NCI-H1930 (cell line): ENCODE measurements at regions not wholly inside any gene's neighbourhood (a gene's known extent, or its start where the extent isn't known, plus 50 kb on each side); places are given as distances from the start of the nearest gene placed in this dataset.

Source experiments
- DNase-seq, 2 experiments: peaks; one replicate each; lab custom pipeline; 2025; lab: John Stamatoyannopoulos, UW

DNA sequence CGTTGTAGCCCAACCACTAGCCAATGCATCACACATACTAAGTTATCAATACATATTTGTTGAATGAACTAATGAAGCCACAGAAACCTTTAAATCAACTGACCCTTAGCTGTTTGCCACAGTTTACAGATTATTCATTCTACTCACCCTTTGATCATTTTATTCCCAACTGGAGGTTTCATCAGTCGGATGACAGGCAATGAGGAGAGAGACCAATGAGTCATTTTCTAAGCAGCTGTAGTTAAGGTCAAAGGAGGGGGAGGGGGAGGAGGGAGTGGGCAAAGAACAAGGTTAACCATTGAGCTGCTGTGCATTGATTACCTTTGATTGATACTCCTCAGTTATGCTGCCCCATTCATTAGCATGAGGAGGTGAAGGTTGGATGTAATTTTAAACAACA, 469.5 kb downstream of the VRK1 start:
- DNase-seq, result no peak

DNA sequence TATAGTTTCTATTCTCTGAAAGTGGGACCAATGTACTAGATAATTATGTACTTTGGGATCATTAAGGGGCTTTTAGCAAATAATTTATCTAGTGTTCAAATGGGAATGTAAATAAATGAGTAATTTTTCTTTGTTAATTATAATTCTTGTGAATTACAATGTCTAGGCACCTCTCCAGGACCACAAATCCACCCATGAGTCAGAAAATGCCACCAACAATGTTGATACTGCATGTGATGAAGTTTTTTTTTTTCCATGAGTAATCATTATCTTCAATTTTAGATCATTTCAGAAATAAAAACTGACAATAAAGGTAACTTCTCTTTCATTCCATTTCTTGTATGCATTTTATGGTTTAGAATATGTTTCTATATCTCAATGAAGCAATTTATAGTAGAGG, 470.3 kb downstream of the VRK1 start:
- peak in 1 of 2 experiments; percentile 32 for DNase-seq

DNA sequence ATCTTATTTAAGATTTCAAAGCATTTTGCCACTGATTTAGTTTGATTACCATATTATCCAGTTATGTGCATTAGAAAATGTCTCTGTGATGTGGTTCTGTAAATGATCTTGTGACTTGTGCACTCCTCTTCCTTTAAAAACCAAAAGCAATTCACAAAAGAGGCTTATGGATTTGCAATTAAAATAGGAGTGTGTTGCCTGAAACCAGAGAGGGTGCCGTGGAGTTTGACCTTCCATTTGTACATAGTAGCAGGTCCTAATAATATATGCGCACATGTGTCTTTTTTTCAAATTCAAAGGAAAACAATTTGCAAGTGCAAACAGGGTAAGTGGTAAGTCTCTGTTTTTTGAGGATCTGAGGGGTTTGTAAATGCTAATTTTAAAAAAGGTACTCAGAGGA, 470.9 kb downstream of the VRK1 start:
- DNase-seq, result no peak

DNA sequence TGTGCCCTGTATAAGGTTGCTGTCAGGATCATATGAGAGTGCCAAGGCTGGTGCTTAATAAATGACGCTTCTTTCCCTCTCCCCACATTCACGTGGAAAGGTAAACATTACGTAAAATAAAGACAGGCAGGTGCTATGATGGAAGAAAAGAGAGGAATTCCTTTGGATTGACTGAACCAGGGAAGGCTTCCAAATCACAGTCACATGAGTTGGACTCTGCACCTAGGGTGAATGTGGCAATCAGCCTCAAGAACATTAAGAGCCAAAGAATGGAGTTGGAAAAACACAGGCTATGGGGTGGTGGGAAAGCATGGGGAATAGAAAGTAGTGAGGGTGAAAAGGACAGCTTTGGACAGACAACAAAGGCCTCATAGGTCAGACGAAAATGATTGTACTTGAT, 473.1 kb downstream of the VRK1 start:
- DNase-seq, result no peak

DNA sequence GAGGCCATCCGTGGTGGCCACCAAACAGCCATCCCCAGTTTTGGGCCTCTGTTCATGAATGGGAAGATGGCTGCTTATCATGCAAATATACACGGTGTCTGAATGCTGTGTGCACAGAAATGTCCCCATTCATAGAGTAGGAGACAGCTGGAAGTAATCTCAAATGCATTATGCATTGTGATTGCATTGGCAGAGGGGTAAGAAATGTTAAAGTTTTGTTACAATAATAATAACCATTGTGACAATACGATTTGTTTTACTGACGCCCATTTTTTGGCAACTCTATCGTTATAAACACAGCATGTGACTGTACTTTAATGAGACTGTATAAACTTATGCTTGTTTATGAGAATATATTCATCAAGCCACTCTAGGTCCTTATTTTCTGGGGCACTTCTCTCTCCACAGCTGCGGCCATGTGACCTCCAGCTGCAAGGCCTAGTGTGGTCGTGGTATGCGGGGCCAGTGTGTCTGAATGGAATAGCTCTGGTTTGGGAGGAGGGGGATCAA, 474.3 kb downstream of the VRK1 start:
- no peak for DNase-seq

DNA sequence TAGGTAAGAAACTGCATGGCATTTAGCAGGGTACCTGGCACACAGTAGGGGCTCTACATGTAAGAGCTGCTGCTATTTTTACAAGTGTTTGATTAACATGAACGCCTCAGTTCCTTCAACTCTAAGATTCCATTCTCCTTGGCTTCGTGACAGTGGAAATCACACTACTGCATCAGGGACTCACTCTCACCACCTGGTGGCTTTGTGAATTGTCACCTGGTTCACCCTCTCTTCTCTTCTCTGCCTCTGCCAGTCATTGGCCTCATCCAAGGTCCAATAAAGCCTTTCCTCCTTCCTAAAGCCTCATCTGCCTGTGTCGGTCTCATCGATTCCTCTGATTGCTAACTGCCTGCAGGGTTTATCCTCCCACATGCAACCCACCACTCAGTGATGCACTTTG, 476.4 kb downstream of the VRK1 start:
- no peak for DNase-seq

DNA sequence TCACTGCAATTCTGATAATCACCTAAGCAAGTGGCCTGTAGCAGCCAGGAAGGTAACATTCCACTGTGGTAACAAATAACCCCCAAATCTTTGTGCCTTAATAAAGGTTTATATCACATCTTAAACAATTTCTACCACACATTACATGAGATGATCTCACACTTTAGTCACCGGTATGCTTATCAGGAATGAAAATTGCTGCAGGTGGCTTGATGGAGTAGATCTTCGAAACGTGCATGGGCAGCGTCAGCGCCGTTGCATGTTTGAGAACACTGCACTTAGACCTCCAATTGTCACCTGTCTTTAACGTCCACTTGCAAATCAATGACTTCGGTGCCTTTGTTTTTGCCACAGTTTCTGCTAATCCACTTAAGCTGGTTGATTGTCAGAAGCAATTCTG, 477.4 kb downstream of the VRK1 start:
- no peak for DNase-seq

DNA sequence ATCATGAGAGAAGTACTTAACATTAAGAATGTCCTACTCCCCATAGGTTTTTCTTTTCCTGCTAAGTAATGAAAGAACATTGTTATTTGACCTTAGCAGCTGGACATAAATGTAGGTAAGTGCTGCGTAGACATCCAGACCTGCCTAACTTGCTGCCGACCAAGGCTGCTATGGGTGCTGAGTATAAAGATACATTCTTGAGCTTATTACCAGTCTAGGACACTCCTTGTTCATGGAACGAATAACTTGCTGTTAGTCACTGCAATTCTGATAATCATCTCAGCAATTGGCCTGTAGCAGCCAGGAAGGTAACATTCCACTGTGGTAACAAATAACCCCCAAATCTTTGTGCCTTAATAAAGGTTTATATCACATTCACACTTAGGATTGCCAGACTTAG, 478.1 kb downstream of the VRK1 start:
- DNase-seq, result no peak

DNA sequence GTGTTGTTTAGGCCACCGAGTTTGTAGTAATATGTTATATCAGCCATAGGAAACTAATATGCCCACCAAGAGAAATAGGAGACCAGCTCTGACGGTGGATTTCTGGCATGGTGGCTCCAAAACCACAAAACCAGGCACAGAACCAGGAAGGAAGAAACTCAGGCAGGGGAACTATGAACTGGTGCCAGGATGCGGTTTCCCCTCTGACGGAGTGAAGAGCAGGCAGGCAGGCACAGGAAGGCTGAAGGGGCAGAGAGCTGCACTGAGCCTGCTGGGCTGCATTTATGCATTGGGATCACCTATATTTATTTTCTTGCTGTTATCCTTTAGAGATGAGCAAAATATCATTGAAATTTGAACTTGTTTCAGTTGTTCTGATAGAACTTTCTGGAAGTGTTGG, 479.4 kb downstream of the VRK1 start:
- DNase-seq, result no peak

DNA sequence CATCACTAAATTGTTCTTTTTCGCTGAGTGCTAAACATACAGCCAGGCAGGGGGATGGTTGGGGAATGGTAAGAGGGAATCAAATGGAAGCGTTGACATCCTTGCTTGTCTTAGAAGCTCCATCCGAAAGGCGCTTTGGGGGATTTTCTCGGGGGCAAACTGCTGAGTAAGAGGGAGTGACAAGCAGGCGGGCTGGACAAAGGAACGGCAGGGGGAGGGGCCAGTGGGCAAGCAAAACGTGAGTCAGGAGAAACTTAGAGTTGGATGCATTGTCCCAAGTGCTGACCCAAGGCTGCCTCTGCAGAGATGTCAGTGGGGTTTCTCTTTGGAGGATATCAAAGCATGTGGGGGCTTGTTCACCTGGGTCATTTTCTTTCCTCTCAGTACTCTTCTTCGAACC, 480.5 kb downstream of the VRK1 start:
- DNase-seq, result no peak

DNA sequence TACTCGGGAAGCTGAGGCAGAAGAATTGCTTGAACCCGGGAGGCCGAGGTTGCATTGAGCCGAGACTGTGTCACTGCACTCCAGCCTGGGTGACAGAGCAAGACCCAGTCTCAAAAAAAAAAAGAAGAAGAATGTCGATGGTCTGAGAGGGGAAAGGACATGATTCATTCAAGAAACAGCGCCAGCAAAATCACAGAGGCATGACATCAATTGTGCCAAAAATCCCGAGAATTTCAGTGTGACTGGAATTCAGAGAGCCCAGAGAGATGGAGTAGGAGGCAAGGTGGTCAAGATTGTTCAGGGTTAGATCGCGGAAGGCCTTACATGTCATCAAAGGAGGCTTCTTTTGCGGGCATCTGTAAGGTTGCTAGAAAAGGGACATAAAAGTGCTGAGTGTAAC, 483.3 kb downstream of the VRK1 start:
- no peak for DNase-seq

DNA sequence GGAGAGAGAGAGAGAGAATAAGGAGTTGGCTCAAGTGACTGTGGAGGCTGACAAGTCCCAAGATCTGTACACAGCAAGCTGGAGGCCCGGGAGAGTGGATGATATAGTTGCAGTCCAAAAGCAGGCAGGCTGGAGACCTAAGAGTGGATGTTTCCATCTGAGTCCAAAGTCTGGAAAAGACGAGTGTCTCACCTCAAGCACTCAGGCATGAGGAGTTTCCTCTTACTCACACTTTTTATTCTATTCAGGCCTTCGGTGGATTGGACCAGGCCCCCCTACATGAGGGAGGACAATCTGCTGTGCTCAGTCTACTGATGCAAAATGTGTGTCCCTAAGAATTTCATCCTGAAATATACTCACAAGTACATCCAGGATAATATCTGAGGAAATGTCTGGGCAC, 484.6 kb downstream of the VRK1 start:
- no peak for DNase-seq

DNA sequence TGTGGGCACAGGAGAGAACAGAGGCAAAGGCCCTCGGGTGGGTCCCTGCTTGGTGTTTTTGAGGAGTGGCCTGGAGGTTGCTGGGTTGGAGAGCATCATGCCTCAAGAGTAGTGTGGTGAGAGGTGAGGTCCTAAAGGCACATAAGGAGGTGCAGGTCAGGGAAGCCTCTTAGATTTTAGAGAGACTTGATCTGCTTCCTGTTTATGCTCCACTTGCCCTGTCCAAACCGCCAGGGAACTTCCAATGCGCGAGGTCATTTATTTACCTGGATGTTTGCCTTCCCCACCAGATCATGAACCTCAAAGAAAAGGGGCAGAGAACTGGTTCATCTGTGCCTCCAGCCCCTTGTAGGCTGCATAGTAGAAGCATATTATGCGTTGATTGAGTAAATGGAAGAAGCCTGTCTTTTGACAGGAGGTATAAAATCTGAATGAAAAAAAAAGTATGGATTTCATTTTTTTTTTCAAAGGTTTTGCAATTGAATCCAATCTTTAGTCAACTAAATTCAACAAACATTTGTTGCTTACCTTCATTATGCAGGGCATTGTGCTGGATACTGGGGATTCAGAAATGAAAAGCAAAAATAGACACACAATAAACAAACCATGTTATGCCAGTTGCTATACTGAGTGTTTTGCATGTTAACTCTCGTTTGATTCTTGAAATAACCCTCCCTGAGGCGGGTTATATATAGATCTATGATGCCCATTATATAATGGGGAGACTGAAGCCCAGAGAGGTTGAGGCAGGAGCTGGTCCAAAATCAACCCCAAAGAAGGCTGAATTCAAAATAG, 485.2 kb downstream of the VRK1 start:
- no peak for DNase-seq

DNA sequence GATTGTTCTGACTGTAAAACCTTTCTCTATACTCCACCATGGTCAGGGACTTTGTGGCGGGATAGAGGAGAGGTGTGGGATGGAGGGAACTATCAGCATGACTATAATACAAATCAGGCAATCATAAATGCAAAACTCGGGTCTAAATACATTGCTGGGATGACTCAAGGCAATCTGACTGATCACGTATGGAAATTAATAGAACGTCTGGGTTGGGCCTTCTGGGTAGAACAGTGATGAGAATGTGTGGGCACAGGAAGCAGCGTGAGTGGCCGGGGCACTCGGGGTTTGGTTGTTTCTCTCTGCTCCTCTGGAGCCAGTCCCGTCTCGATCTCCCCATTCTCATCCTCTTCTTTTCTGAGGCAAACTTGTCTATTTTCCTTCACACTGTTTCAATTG, 485.8 kb downstream of the VRK1 start:
- no peak for DNase-seq

DNA sequence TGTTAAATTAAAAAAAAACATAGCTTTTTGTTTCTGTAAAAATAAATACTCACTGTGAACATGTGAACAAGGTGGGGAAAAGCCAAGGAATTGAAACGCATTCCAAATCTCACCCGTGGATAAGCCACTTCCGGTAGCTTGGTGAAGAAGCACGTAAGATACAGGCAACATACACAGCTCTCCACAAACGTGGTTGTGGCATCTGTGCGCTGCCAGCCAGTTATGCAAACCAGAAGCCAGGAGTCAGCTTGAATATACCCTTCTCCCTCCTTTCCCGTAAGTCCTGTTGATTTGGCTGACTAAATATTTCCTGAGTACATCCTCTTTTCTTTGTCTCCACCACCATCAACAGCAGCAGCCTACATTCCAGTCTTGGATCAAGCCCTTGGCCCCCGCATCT, 486.2 kb downstream of the VRK1 start:
- DNase-seq, result no peak

DNA sequence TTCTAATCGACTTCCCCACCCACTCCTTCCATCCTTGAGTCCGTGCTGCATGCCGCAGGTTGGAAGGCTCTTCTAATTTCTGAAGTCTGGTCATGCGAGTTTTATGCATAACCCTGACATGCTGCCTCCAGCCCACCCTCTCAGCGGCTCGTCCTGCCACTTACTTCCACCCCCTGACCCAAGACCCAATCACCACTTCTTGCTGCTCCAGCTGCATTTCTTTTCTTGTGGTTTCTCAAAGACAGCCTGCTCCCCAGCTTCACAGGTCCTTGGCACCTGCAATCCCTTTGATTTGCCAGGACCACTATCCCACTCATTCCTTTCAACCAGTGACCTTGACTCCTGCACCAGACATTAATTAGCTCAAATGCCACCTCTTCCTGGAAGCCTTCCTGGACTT, 486.7 kb downstream of the VRK1 start:
- DNase-seq, result no peak

DNA sequence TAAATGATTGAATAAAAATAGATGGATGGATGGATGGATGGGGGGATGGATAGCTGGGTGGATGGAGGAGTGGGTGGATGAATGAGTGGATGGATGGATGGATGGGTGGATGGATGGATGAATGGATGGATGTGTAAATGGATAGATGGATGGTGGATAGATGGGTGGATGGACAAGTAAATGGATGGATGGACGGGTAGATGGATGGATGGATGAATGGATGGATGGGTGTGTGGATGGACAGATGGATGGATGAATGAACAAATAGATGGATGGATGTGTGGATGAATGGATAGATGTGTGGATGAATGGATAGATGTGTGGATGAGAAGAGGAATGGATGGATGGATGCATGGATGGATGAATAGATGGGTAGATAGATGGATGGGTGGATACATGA, 490.8 kb downstream of the VRK1 start:
- DNase-seq, result no peak

DNA sequence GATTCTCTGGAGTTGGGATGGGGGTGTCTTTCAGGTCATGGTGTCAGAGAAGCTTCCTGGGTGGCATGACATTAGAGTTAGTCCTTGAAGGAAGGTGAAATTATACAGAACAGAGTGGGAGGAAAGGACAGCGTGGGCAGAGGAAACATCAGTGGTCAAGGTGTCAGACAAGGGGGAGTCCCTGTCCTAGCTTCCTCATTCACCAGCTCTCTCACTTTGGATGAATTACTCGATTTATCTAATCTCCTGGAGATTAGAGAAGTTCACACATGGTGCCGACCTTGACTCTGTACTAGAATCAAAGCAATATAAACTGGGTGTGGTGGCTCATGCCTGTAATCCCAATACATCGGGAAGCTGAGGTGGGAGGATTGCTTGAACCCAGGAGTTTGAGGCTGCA, 492.9 kb downstream of the VRK1 start:
- DNase-seq, result no peak

DNA sequence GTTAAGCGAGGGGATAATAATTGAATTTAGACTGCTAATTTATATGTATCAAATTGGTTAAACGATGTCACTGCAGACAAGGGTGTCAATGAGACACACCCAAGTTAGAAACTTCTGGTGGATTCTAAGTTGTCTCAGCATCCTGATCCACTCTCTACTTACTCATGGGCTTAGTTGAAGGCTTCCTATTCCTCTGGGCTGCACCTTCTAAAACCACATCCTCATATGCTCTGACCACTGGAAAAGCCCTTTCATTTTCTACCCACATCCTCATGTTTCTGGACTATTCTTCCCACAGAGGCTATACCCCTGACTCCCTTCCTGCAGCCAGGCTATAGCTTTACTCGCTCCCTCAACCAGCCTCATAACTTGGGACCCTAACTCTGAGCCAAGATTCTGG, 493.8 kb downstream of the VRK1 start:
- DNase-seq, result no peak

DNA sequence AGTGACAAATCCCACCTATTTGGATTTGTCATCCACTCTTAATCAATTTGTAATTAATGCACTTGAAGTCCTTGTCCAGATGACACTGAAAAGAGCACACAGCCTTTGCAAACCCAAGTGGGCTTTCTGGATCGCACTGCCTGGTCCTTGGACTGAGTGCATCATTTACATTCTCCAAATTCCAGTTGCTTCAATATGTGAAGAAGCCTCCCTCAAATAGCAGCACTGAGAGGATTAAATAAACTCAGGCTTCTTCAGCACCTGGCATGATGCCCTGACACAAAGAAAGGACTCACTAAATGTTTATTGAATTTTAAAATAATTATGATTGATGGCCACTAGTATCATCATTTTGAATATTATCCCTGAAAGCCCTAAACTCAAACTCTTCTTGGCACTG, 496.5 kb downstream of the VRK1 start:
- DNase-seq, result no peak

DNA sequence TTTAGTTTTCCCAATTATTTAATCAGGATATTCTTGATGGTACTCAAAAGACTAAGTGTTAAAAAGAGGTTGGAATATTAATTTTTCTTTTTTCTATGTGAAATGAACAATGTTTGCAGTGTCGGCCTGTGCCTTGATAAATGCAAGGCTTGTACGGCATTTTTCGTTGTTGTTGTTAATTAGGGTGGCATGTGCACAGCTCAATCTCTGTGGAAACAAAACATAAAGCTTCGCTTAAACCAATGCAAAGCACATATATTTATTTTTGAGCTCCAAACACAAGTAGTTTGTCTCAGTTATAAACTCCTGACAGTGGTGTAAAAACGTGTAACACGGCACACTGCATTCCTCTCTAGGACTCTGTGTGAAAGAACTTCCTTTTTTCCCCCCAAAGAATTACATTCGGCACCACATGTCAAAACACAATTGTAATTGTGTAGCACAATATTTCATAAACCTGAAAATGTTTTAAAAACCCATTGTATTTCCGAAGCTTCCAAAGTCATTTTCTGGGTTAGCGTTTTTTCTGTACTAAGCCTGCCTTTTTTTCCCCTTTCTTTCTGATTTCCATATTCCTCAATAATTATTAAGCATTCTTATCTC, 498.0 kb downstream of the VRK1 start:
- DNase-seq, result no peak

DNA sequence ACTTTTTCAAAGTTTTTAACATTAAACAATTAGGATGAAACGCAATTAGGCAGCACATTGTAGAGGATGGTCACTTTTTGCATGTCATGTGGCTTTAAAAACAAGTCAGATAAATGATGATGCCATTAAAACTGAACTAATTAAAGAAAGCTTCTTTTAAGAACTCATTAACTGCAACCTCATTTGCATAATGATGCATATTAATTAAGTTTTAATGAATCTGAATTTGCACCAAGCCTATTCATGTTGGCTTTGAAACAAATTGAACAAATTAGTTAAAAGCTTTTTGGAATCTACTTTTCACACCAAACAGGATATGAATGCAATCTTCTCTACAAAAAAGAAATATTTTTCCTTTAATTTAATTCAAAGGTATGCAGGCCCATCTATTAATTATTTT, 499.0 kb downstream of the VRK1 start:
- DNase-seq, result no peak

DNA sequence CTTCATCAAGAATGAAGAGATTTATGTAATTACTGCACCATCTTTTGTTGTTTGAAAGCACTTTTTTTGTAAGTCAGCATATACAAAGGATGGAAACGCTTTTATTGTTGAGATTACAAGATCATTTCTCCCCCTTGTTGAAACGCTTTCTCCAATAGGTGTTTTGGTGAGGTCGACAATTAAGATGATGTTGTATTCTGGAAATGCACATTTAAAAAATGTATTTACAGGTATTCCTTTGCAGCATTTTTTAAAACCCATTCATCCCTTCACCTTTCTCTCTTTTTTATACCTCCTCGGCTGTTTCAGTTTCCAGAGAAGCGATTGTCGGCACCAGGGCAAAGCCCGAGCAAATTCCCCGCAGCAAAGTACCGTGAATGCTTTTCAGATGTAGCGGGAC, 499.9 kb downstream of the VRK1 start:
- DNase-seq, result no peak

DNA sequence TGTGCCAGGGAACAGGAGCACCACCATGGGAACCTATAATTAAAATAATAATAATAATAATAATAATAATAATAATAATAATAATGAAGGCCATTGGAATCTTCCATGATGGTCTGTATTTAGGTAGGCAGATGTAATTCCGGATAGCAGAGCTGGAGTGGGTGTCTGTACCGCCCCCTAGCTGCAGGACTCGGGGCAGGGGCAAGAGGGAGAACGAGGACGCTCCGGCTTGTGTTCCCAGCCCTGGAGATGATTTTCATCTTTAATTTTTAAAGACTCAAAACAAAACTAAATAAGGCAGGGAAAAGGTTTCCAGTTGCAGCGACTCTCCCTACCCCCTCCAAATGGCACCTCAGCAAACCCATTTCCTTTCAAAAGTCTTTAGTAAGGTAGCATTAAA, 501.1 kb downstream of the VRK1 start:
- DNase-seq, result peak; percentile 19 to 20
